ENCODE measurements at regions not wholly inside any gene's neighbourhood (a gene's known extent, or its start where the extent isn't known, plus 50 kb on each side); places are given as distances from the start of the nearest gene placed in this dataset.
"Not testable (repeated sequence)": the region's sequence is repeated elsewhere in the genome, so short reads cannot be mapped to it uniquely, and the experiment has no call there.

- no peak for DNase-seq
Measured at GRCh38 chr5:152171888-152172287, 233.2 kb downstream of the NMUR2 start.

- DNase-seq: no peak
Measured at GRCh38 chr5:152170350-152170749, 234.7 kb downstream of the NMUR2 start.

GRCh38 chr5:152164860-152165259 lies 240.2 kb upstream of the GLRA1 start:
- no peak for DNase-seq

GRCh38 chr5:152159894-152160293 lies 235.2 kb upstream of the GLRA1 start:
- not testable (repeated sequence) for DNase-seq

GRCh38 chr5:152154452-152154851 lies 229.8 kb upstream of the GLRA1 start:
- DNase-seq: not testable (repeated sequence)

- no peak for DNase-seq
Measured at GRCh38 chr5:152151940-152152339, 227.3 kb upstream of the GLRA1 start.

GRCh38 chr5:152151113-152151512 lies 226.5 kb upstream of the GLRA1 start:
- DNase-seq: no peak

- no peak for DNase-seq
Measured at GRCh38 chr5:152147286-152147685, 222.6 kb upstream of the GLRA1 start.

- no peak for DNase-seq
Measured at GRCh38 chr5:152146566-152146965, 221.9 kb upstream of the GLRA1 start.

GRCh38 chr5:152144556-152144955 lies 219.9 kb upstream of the GLRA1 start:
- DNase-seq: no peak

- DNase-seq: no peak
Measured at GRCh38 chr5:152144030-152144429, 219.4 kb upstream of the GLRA1 start.

- DNase-seq: peak; percentile 8 to 17
Measured at GRCh38 chr5:152142840-152143469, 218.3 kb upstream of the GLRA1 start.

- DNase-seq: no peak
Measured at GRCh38 chr5:152140347-152140746, 215.7 kb upstream of the GLRA1 start.

- DNase-seq: no peak
Measured at GRCh38 chr5:152137063-152137462, 212.4 kb upstream of the GLRA1 start.

GRCh38 chr5:152136321-152136720 lies 211.7 kb upstream of the GLRA1 start:
- no peak for DNase-seq

- no peak for DNase-seq
Measured at GRCh38 chr5:152135827-152136226, 211.2 kb upstream of the GLRA1 start.

GRCh38 chr5:152125661-152126205 lies 201.1 kb upstream of the GLRA1 start:
- no peak for DNase-seq

- DNase-seq: no peak
Measured at GRCh38 chr5:152124409-152125041, 199.9 kb upstream of the GLRA1 start.

- no peak for DNase-seq
Measured at GRCh38 chr5:152118676-152119470, 194.2 kb upstream of the GLRA1 start.

- no peak for DNase-seq
Measured at GRCh38 chr5:152116934-152117333, 192.3 kb upstream of the GLRA1 start.

- DNase-seq: no peak
Measured at GRCh38 chr5:152113401-152113800, 188.8 kb upstream of the GLRA1 start.

- DNase-seq: no peak
Measured at GRCh38 chr5:152107220-152107619, 182.6 kb upstream of the GLRA1 start.

- no peak for DNase-seq
Measured at GRCh38 chr5:152106571-152106970, 181.9 kb upstream of the GLRA1 start.

- DNase-seq: no peak
Measured at GRCh38 chr5:152105085-152105484, 180.4 kb upstream of the GLRA1 start.
